ENCODE measurements at regions not wholly inside any gene's neighbourhood (a gene's known extent, or its start where the extent isn't known, plus 50 kb on each side); places are given as distances from the start of the nearest gene placed in this dataset.

- TF ChIP-seq CTCF (conservative IDR thresholded peaks at IDR 0.05; ENCODE audit: low read depth, low read length) (no peak), EZH2 (IDR thresholded peaks at IDR 0.05; ENCODE audit: low read length, unreplicated experiment) (no peak), EZH2phosphoT487 (IDR thresholded peaks at IDR 0.05; ENCODE audit: borderline replicate concordance, low read length) (no peak)
These were observed 471.3 kb downstream of the ZEB2 start for GRCh38 chr2:144048631-144049060.

All from PC-3 (cell line).